ENCODE measurements at regions not wholly inside any gene's neighbourhood (a gene's known extent, or its start where the extent isn't known, plus 50 kb on each side); places are given as distances from the start of the nearest gene placed in this dataset.

GRCh38 chr10:29841724-29842649 is 207.2 kb upstream of the SVIL start:
- Histone ChIP-seq H3K4me3 (ENCODE audit: low read length in 2 of 2) (no peak overlapping the region), H3K27ac (ENCODE audit: low read depth in 1 of 2, low read length in 1 of 2) (peak overlapping the region; percentile 10 to 39), H3K9me3 (ENCODE audit: control insufficient read depth in 2 of 2, insufficient read depth in 1 of 2, low read length in 1 of 2) (no peaks in the 10 kb centered on the region), H3K4me1 (ENCODE audit: control insufficient read depth in 2 of 2, insufficient read depth in 2 of 2, low read length in 2 of 2) (peaks cover 3 to 41% of the 10 kb centered on the region in 2 donors), H3K36me3 (ENCODE audit: control insufficient read depth in 2 of 2, insufficient read depth in 2 of 2, low read length in 1 of 2) (no peaks in the 10 kb centered on the region), H3K27me3 (ENCODE audit: control insufficient read depth in 2 of 2, insufficient read depth in 1 of 2, low read length in 1 of 2) (no peaks in the 10 kb centered on the region)
- 69% methylated on average over 16 of the region's 16 CpGs for WGBS
- no peak for DNase-seq (ENCODE audit: low read depth in 6 of 9, low spot score in 9 of 9)

GRCh38 chr10:29840516-29841276 is 205.9 kb upstream of the SVIL start:
- Histone ChIP-seq H3K4me3 (ENCODE audit: low read length in 2 of 2) (no peak overlapping the region), H3K27ac (ENCODE audit: low read depth in 1 of 2, low read length in 1 of 2) (peak overlapping the region; percentile 42 to 78), H3K4me1 (ENCODE audit: control insufficient read depth in 2 of 2, insufficient read depth in 2 of 2, low read length in 2 of 2) (peaks cover 3 to 41% of the 10 kb centered on the region in 2 donors), H3K9me3 (ENCODE audit: control insufficient read depth in 2 of 2, insufficient read depth in 1 of 2, low read length in 1 of 2) (no peaks in the 10 kb centered on the region), H3K36me3 (ENCODE audit: control insufficient read depth in 2 of 2, insufficient read depth in 2 of 2, low read length in 1 of 2) (no peaks in the 10 kb centered on the region), H3K27me3 (ENCODE audit: control insufficient read depth in 2 of 2, insufficient read depth in 1 of 2, low read length in 1 of 2) (no peaks in the 10 kb centered on the region)
- 91% methylated on average over 11 of the region's 11 CpGs for WGBS
- DNase-seq (ENCODE audit: low read depth in 6 of 9, low spot score in 9 of 9), result no peak

- Histone ChIP-seq H3K4me3 (ENCODE audit: low read length in 2 of 2) (no peak overlapping the region), H3K4me1 (ENCODE audit: control insufficient read depth in 2 of 2, insufficient read depth in 2 of 2, low read length in 2 of 2) (peaks cover 3 to 41% of the 10 kb centered on the region in 2 donors), H3K27ac (ENCODE audit: low read depth in 1 of 2, low read length in 1 of 2) (peak overlapping the region; percentile 8 to 78), H3K36me3 (ENCODE audit: control insufficient read depth in 2 of 2, insufficient read depth in 2 of 2, low read length in 1 of 2) (no peaks in the 10 kb centered on the region), H3K9me3 (ENCODE audit: control insufficient read depth in 2 of 2, insufficient read depth in 1 of 2, low read length in 1 of 2) (no peaks in the 10 kb centered on the region), H3K27me3 (ENCODE audit: control insufficient read depth in 2 of 2, insufficient read depth in 1 of 2, low read length in 1 of 2) (no peaks in the 10 kb centered on the region)
- WGBS, result 94% methylated on average over 9 of the region's 9 CpGs
- peak in 1 of 9 donors; percentile 33 for DNase-seq (ENCODE audit: low read depth in 6 of 9, low spot score in 9 of 9)
These were observed 205.2 kb upstream of the SVIL start for GRCh38 chr10:29839826-29840515.

- no peak for DNase-seq (ENCODE audit: low read depth in 6 of 9, low spot score in 9 of 9)
- Histone ChIP-seq H3K27ac (ENCODE audit: low read depth in 1 of 2, low read length in 1 of 2) (peak overlapping the region; percentile 1 to 18), H3K4me3 (ENCODE audit: low read length in 2 of 2) (no peak overlapping the region), H3K36me3 (ENCODE audit: control insufficient read depth in 2 of 2, insufficient read depth in 2 of 2, low read length in 1 of 2) (no peaks in the 10 kb centered on the region), H3K9me3 (ENCODE audit: control insufficient read depth in 2 of 2, insufficient read depth in 1 of 2, low read length in 1 of 2) (no peaks in the 10 kb centered on the region), H3K27me3 (ENCODE audit: control insufficient read depth in 2 of 2, insufficient read depth in 1 of 2, low read length in 1 of 2) (no peaks in the 10 kb centered on the region), H3K4me1 (ENCODE audit: control insufficient read depth in 2 of 2, insufficient read depth in 2 of 2, low read length in 2 of 2) (peaks cover 3 to 41% of the 10 kb centered on the region in 2 donors)
- WGBS, result 67% methylated on average over 5 of the region's 5 CpGs
These were observed 203.8 kb upstream of the SVIL start for GRCh38 chr10:29838539-29838938.

GRCh38 chr10:29837586-29837985 is 202.8 kb upstream of the SVIL start:
- Histone ChIP-seq H3K9me3 (ENCODE audit: control insufficient read depth in 2 of 2, insufficient read depth in 1 of 2, low read length in 1 of 2) (no peaks in the 10 kb centered on the region), H3K27me3 (ENCODE audit: control insufficient read depth in 2 of 2, insufficient read depth in 1 of 2, low read length in 1 of 2) (no peaks in the 10 kb centered on the region), H3K4me1 (ENCODE audit: control insufficient read depth in 2 of 2, insufficient read depth in 2 of 2, low read length in 2 of 2) (peaks cover 3 to 35% of the 10 kb centered on the region in 2 donors), H3K4me3 (ENCODE audit: low read length in 2 of 2) (no peak overlapping the region), H3K27ac (ENCODE audit: low read depth in 1 of 2, low read length in 1 of 2) (no peak overlapping the region), H3K36me3 (ENCODE audit: control insufficient read depth in 2 of 2, insufficient read depth in 2 of 2, low read length in 1 of 2) (no peaks in the 10 kb centered on the region)
- no peak for DNase-seq (ENCODE audit: low read depth in 6 of 9, low spot score in 9 of 9)
- WGBS, result 100% methylated on average over 1 of the region's 1 CpG

GRCh38 chr10:29836396-29836795 is 201.6 kb upstream of the SVIL start:
- 98% methylated on average over 4 of the region's 4 CpGs for WGBS
- H3K9me3 ChIP-seq (ENCODE audit: control insufficient read depth in 2 of 2, insufficient read depth in 1 of 2, low read length in 1 of 2), result no peaks in the 10 kb centered on the region
- DNase-seq (ENCODE audit: low read depth in 6 of 9, low spot score in 9 of 9), result no peak
- H3K27ac ChIP-seq (ENCODE audit: low read depth in 1 of 2, low read length in 1 of 2), result no peak overlapping the region
- no peaks in the 10 kb centered on the region for H3K27me3 ChIP-seq (ENCODE audit: control insufficient read depth in 2 of 2, insufficient read depth in 1 of 2, low read length in 1 of 2)
- no peak overlapping the region for H3K4me3 ChIP-seq (ENCODE audit: low read length in 2 of 2)
- peaks cover 0 to 23% of the 10 kb centered on the region in 2 donors for H3K4me1 ChIP-seq (ENCODE audit: control insufficient read depth in 2 of 2, insufficient read depth in 2 of 2, low read length in 2 of 2)
- H3K36me3 ChIP-seq (ENCODE audit: control insufficient read depth in 2 of 2, insufficient read depth in 2 of 2, low read length in 1 of 2), result no peaks in the 10 kb centered on the region

- Histone ChIP-seq H3K9me3 (ENCODE audit: control insufficient read depth in 2 of 2, insufficient read depth in 1 of 2, low read length in 1 of 2) (no peaks in the 10 kb centered on the region), H3K27me3 (ENCODE audit: control insufficient read depth in 2 of 2, insufficient read depth in 1 of 2, low read length in 1 of 2) (no peaks in the 10 kb centered on the region), H3K27ac (ENCODE audit: low read depth in 1 of 2, low read length in 1 of 2) (no peak overlapping the region), H3K4me3 (ENCODE audit: low read length in 2 of 2) (no peak overlapping the region), H3K4me1 (ENCODE audit: control insufficient read depth in 2 of 2, insufficient read depth in 2 of 2, low read length in 2 of 2) (peaks cover 0 to 18% of the 10 kb centered on the region in 2 donors), H3K36me3 (ENCODE audit: control insufficient read depth in 2 of 2, insufficient read depth in 2 of 2, low read length in 1 of 2) (no peaks in the 10 kb centered on the region)
- DNase-seq (ENCODE audit: low read depth in 6 of 9, low spot score in 9 of 9), result no peak
These were observed 200.3 kb upstream of the SVIL start for GRCh38 chr10:29835055-29835454.

- Histone ChIP-seq H3K4me1 (ENCODE audit: control insufficient read depth in 2 of 2, insufficient read depth in 2 of 2, low read length in 2 of 2) (peaks cover 0 to 4% of the 10 kb centered on the region in 2 donors), H3K9me3 (ENCODE audit: control insufficient read depth in 2 of 2, insufficient read depth in 1 of 2, low read length in 1 of 2) (no peaks in the 10 kb centered on the region), H3K27ac (ENCODE audit: low read depth in 1 of 2, low read length in 1 of 2) (no peak overlapping the region), H3K4me3 (ENCODE audit: low read length in 2 of 2) (no peak overlapping the region), H3K27me3 (ENCODE audit: control insufficient read depth in 2 of 2, insufficient read depth in 1 of 2, low read length in 1 of 2) (no peaks in the 10 kb centered on the region), H3K36me3 (ENCODE audit: control insufficient read depth in 2 of 2, insufficient read depth in 2 of 2, low read length in 1 of 2) (no peaks in the 10 kb centered on the region)
- 98% methylated on average over 6 of the region's 6 CpGs for WGBS
- DNase-seq (ENCODE audit: low read depth in 6 of 9, low spot score in 9 of 9), result no peak
These were observed 196.1 kb upstream of the SVIL start for GRCh38 chr10:29830531-29831512.

Data from thymus (tissue), 11 donors.